GM12878 (cell line): ENCODE measurements at regions not wholly inside any gene's neighbourhood (a gene's known extent, or its start where the extent isn't known, plus 50 kb on each side); places are given as distances from the start of the nearest gene placed in this dataset.

Experiments used
- ATAC-seq: fragments of 200-7000 bp; cut with Tn5 transposase; 3 replicates; pipeline ENCODE4 v1.9.1; 2020; ENCODE audit warnings: mild to moderate bottlenecking, moderate library complexity
- BruUV-seq: library from RNA; stranded (reverse); fragments of 400-500 nt; replicated peaks from 2 replicates; lab custom pipeline; 2021; lab: Mats Ljungman, UMichigan
- CTCF ChIA-PET: fragments of 300-600 bp; sonication (Branson Sonifier 250); formaldehyde crosslinking; extraction: SDS; loops from one replicate; lab custom pipeline; 2021; ENCODE audit warnings: inconsistent platforms; lab: Yijun Ruan, JAX
- POLR2A ChIA-PET: fragments of 350-600 bp; formaldehyde crosslinking; extraction: SDS; loops from one replicate; lab custom pipeline; 2021; ENCODE audit warnings: inconsistent platforms; lab: Charles Lee
- RAD21 ChIA-PET: fragments of 300-600 bp; sonication (Branson Sonifier 250); formaldehyde crosslinking; loops from one replicate; lab custom pipeline; 2023; ENCODE audit warnings: antibody characterized with exemption; ENCODE audit not compliant: unreplicated experiment; lab: Charles Lee
- SMC1A ChIA-PET: fragments of 300-600 bp; sonication (Branson Sonifier 250); formaldehyde crosslinking; loops from one replicate; lab custom pipeline; 2023; ENCODE audit not compliant: unreplicated experiment, uncharacterized antibody; lab: Charles Lee
- DNase-seq: peaks from one replicate; pipeline ENCODE4 v3.0.0-alpha.2; 2011; ENCODE audit warnings: low read depth, low spot score
- FAIRE-seq: peaks from 3 replicates; lab custom pipeline; 2011; peaks lifted over from hg19 to GRCh38; lab: Jason Lieb, UNC
- H2AFZ ChIP-seq: 2 replicates; pipeline ENCODE4 v1.6.0; 2011; ENCODE audit warnings: low read depth, low read length, control low read depth; ENCODE audit not compliant: control insufficient read depth
- H3K27ac ChIP-seq: 2 replicates; pipeline ENCODE4 v1.5.1; 2011; ENCODE audit warnings: control low read depth; ENCODE audit not compliant: control insufficient read depth, insufficient read depth
- H3K27me3 ChIP-seq, 2 experiments: replicated peaks in 1 of 2; 2 replicates each; pipeline versions ENCODE4 v1.6.0 to v1.6.1; 2011; ENCODE audit warnings: low read length in 1 of 2; ENCODE audit not compliant: control insufficient read depth in 2 of 2, insufficient read depth in 2 of 2
- H3K36me3 ChIP-seq, 2 experiments: 2 replicates each; pipeline ENCODE4 v1.5.1; 2011; ENCODE audit warnings: low read length in 1 of 2; ENCODE audit not compliant: control insufficient read depth in 2 of 2, insufficient read depth in 2 of 2
- H3K4me1 ChIP-seq: 2 replicates; pipeline ENCODE4 v1.6.1; 2011; ENCODE audit warnings: mild to moderate bottlenecking, low read length, moderate library complexity, mixed read lengths; ENCODE audit not compliant: control insufficient read depth, insufficient read depth
- H3K4me2 ChIP-seq: 2 replicates; pipeline ENCODE4 v1.6.0; 2011; ENCODE audit warnings: control low read depth; ENCODE audit not compliant: control insufficient read depth, insufficient read depth
- H3K4me3 ChIP-seq: fragments of 200-600 bp; sonication (generic); 2 replicates; pipeline ENCODE4 v1.5.1; 2016
- H3K79me2 ChIP-seq: 2 replicates; pipeline ENCODE4 v1.6.0; 2011; ENCODE audit warnings: low read length; ENCODE audit not compliant: control insufficient read depth, insufficient read depth
- H3K9ac ChIP-seq: 2 replicates; pipeline ENCODE4 v1.8.0; 2011; ENCODE audit warnings: low read length, control low read depth, mixed read lengths; ENCODE audit not compliant: control insufficient read depth, insufficient read depth
- H3K9me3 ChIP-seq: replicated peaks from 3 replicates; pipeline ENCODE4 v1.5.1; 2011; ENCODE audit warnings: mild to moderate bottlenecking, low read length; ENCODE audit not compliant: control insufficient read depth, insufficient read depth
- H4K20me1 ChIP-seq: 2 replicates; pipeline ENCODE4 v1.6.0; 2011; ENCODE audit not compliant: control insufficient read depth, insufficient read depth
- ATF7 ChIP-seq: fragments of 450-650 bp; IDR thresholded peaks from 2 replicates; pipeline ENCODE4 v1.6.1; 2016; ENCODE audit warnings: low read depth, mild to moderate bottlenecking
- BCL11A ChIP-seq: IDR thresholded peaks from 2 replicates; pipeline ENCODE4 v1.6.1; 2011; ENCODE audit warnings: low read depth, low read length
- CHD2 ChIP-seq: IDR thresholded peaks from 2 replicates; pipeline ENCODE4 v1.6.1; 2011; ENCODE audit warnings: low read depth, low read length, improper control_type of control experiment, borderline replicate concordance
- EP300 ChIP-seq, 2 experiments: fragments of 150-350 bp in 1 of 2; IDR thresholded peaks; 2 replicates each; pipeline ENCODE4 v1.6.1; 2011 to 2012; ENCODE audit warnings: low read depth in 2 of 2, low read length in 2 of 2, borderline replicate concordance in 1 of 2, improper control_type of control experiment in 1 of 2, inconsistent platforms in 1 of 2; ENCODE audit not compliant: control insufficient read depth in 1 of 2
- FOXM1 ChIP-seq: IDR thresholded peaks from 2 replicates; pipeline ENCODE4 v1.6.1; 2012; ENCODE audit warnings: low read depth, mild to moderate bottlenecking, inconsistent platforms, low read length, moderate library complexity
- IKZF1 ChIP-seq: fragments of 450-650 bp; conservative IDR thresholded peaks from 2 replicates; pipeline ENCODE4 v1.6.1; 2017; ENCODE audit warnings: antibody characterized with exemption, mild to moderate bottlenecking
- NFXL1 ChIP-seq: fragments of 450-650 bp; IDR thresholded peaks from 2 replicates; pipeline ENCODE4 v1.6.1; 2017; ENCODE audit warnings: antibody characterized with exemption, mild to moderate bottlenecking, borderline replicate concordance
- NR2C2 ChIP-seq: IDR thresholded peaks from 2 replicates; pipeline ENCODE4 v1.6.1; 2011; ENCODE audit warnings: borderline replicate concordance, low read depth; ENCODE audit not compliant: control insufficient read depth, insufficient read length
- POLR2AphosphoS5 ChIP-seq: IDR thresholded peaks from 2 replicates; pipeline ENCODE4 v1.6.1; 2011; ENCODE audit warnings: mild to moderate bottlenecking, low read length, inconsistent platforms
- PRDM15 ChIP-seq: fragments of 450-650 bp; formaldehyde crosslinking; IDR thresholded peaks from 2 replicates; pipeline ENCODE4 v1.4.0; 2020; ENCODE audit warnings: mild to moderate bottlenecking, moderate library complexity
- ZNF384 ChIP-seq: IDR thresholded peaks from 2 replicates; pipeline ENCODE4 v1.6.1; 2012; ENCODE audit warnings: low read depth, mild to moderate bottlenecking, low read length, improper control_type of control experiment, borderline replicate concordance
- ZSCAN29 ChIP-seq: fragments of 450-650 bp; IDR thresholded peaks from 2 replicates; pipeline ENCODE4 v1.6.1; 2017; ENCODE audit warnings: mild to moderate bottlenecking, moderate library complexity
- WGBS: methylation state at CpG from one replicate; pipeline ENCODE4 v1.1.6; 2016; ENCODE audit warnings: low lambda C conversion rate; ENCODE audit not compliant: insufficient replicate concordance, insufficient coverage; ENCODE audit errors: missing lambda C conversion rate; 5-methylcytosine and 5-hydroxymethylcytosine counted together
- in situ Hi-C: fragments of 300-500 bp; cut with MboI; formaldehyde crosslinking; loops from 9 replicates; pipeline ENCODE4 v1.14.3; 2018; ENCODE audit warnings: mixed read lengths
- intact Hi-C: fragments of 100-400 bp; cut with micrococcal nuclease; formaldehyde crosslinking; loops from one replicate; pipeline ENCODE4 v1.14.2; 2022; ENCODE audit not compliant: unreplicated experiment

- in situ Hi-C loops (no loop called here), intact Hi-C loops (no loop called here)
- ATAC-seq (no peak), DNase-seq (no peak), FAIRE-seq (no peak)
- no peak for TF ChIP-seq ATF7
- TF ChIP-seq FOXM1, result no peak
- TF ChIP-seq NR2C2, result no peak
- no peak for TF ChIP-seq IKZF1
- no peak for TF ChIP-seq BCL11A
- no peak for TF ChIP-seq EP300 (IDR thresholded peaks at IDR 0.05; ENCODE audit: borderline replicate concordance in 1 of 2, control insufficient read depth in 1 of 2, low read depth in 2 of 2, low read length in 2 of 2)
- H3K4me3 ChIP-seq, result no peak overlapping the region
- ChIA-PET SMC1A (no interaction called here), CTCF (interaction anchor here (0.6 kb wide), 1 partner anchor 26 kb away, joined by 3 read pairs; no protein-coding TSS in a partner anchor), POLR2A (no interaction called here), RAD21 (no interaction called here)
- no peaks in the 10 kb centered on the region for H4K20me1 ChIP-seq
- no peaks in the 10 kb centered on the region for H3K79me2 ChIP-seq
- H3K9me3 ChIP-seq, result peaks cover 3% of the 10 kb centered on the region; the same call in 1 of the 3 replicates
- no peaks in the 10 kb centered on the region; the same call in 1 of the 2 replicates for H3K4me1 ChIP-seq
- no peaks in the 10 kb centered on the region for H3K36me3 ChIP-seq
- 61% methylated on average over 6 of the region's 6 CpGs for WGBS
- H3K27ac ChIP-seq, result no peak overlapping the region
- H3K9ac ChIP-seq, result no peak overlapping the region
- H3K27me3 ChIP-seq, result no peaks in the 10 kb centered on the region
- no peak overlapping the region for H3K4me2 ChIP-seq
- H2AFZ ChIP-seq, result no peak overlapping the region
- BruUV-seq, result no TSS peak
These were observed 276.1 kb downstream of the FGF9 start for GRCh38 chr13:21946964-21947363.

GRCh38 chr13:21948769-21949474, 278.0 kb downstream of the FGF9 start:
- in situ Hi-C loops (no loop called here), intact Hi-C loops (no loop called here)
- H3K36me3 ChIP-seq, result no peaks in the 10 kb centered on the region
- H3K27me3 ChIP-seq, result no peaks in the 10 kb centered on the region
- DNase-seq (no peak), FAIRE-seq (no peak), ATAC-seq (no peak)
- POLR2A ChIA-PET, result no interaction called here
- no peaks in the 10 kb centered on the region for H4K20me1 ChIP-seq
- H2AFZ ChIP-seq, result peak overlapping the region; percentile 7; the same call in 1 of the 2 replicates
- H3K79me2 ChIP-seq, result no peaks in the 10 kb centered on the region
- CTCF ChIA-PET, result interaction anchor here (0.6 kb wide), 1 partner anchor 42 kb away, joined by 5 read pairs; no protein-coding TSS in a partner anchor
- SMC1A ChIA-PET, result no interaction called here
- no peak overlapping the region for H3K4me2 ChIP-seq
- no peak overlapping the region for H3K4me3 ChIP-seq
- H3K4me1 ChIP-seq, result no peaks in the 10 kb centered on the region; the same call in 1 of the 2 replicates
- no TSS peak for BruUV-seq
- RAD21 ChIA-PET, result no interaction called here
- 1% methylated on average over 9 of the region's 15 CpGs for WGBS
- no peak overlapping the region for H3K27ac ChIP-seq
- no peak overlapping the region for H3K9ac ChIP-seq
- H3K9me3 ChIP-seq, result peaks cover 3% of the 10 kb centered on the region; the same call in 1 of the 3 replicates
- TF ChIP-seq NFXL1 (no peak), CHD2 (no peak), ZNF384 (no peak), ZSCAN29 (no peak), POLR2AphosphoS5 (no peak), PRDM15 (CRISPR knock-in tag) (no peak)
